Endodermal cell (in vitro differentiated cells): ENCODE measurements at regions not wholly inside any gene's neighbourhood (a gene's known extent, or its start where the extent isn't known, plus 50 kb on each side); places are given as distances from the start of the nearest gene placed in this dataset.
A peak's percentile ranks its signal among the peaks of the same experiment; 100 is the strongest.

ENCODE experiments used
- DNase-seq: peaks from one replicate; pipeline ENCODE4 v3.0.0-alpha.2; 2017
- H3K27ac ChIP-seq: 2 replicates; pipeline ENCODE4 v1.5.1; 2013; ENCODE audit warnings: mild to moderate bottlenecking, low read depth, low read length, moderate library complexity
- H3K27me3 ChIP-seq: 2 replicates; pipeline ENCODE4 v1.6.1; 2013; ENCODE audit warnings: mild to moderate bottlenecking, low read length, moderate library complexity; ENCODE audit not compliant: insufficient read depth, control insufficient read depth, poor library complexity, severe bottlenecking
- H3K36me3 ChIP-seq: 2 replicates; pipeline ENCODE4 v1.7.0; 2013; ENCODE audit warnings: mild to moderate bottlenecking, low read length, moderate library complexity; ENCODE audit not compliant: control insufficient read depth, insufficient read depth
- H3K4me1 ChIP-seq: one replicate; pipeline ENCODE4 v1.7.0; 2013; ENCODE audit warnings: low read length; ENCODE audit not compliant: control insufficient read depth, insufficient read depth
- H3K4me3 ChIP-seq: 2 replicates; pipeline ENCODE4 v1.5.1; 2013; ENCODE audit warnings: mild to moderate bottlenecking, low read length, moderate library complexity
- H3K9ac ChIP-seq: 2 replicates; pipeline ENCODE4 v1.6.1; 2013; ENCODE audit warnings: mild to moderate bottlenecking, low read length, moderate library complexity; ENCODE audit not compliant: poor library complexity, severe bottlenecking; ENCODE audit errors: extremely low read depth
- H3K9me3 ChIP-seq: 2 replicates; pipeline ENCODE4 v1.6.1; 2013; ENCODE audit warnings: mild to moderate bottlenecking, low read length, moderate library complexity; ENCODE audit not compliant: control insufficient read depth
- H3K27ac Mint-ChIP-seq: 2 replicates; pipeline ENCODE4 v1.8.0; 2020; ENCODE audit warnings: mixed read lengths
- H3K27me3 Mint-ChIP-seq: 2 replicates; pipeline ENCODE4 v1.8.0; 2021; ENCODE audit warnings: mild to moderate bottlenecking, mixed read lengths; ENCODE audit not compliant: insufficient read depth
- H3K36me3 Mint-ChIP-seq: 2 replicates; pipeline ENCODE4 v1.8.0; 2020; ENCODE audit warnings: low read depth, mixed read lengths
- H3K4me1 Mint-ChIP-seq: 2 replicates; pipeline ENCODE4 v1.8.0; 2020; ENCODE audit warnings: mixed read lengths
- H3K4me3 Mint-ChIP-seq: 2 replicates; pipeline ENCODE4 v1.8.0; 2020; ENCODE audit warnings: mild to moderate bottlenecking, moderate library complexity, mixed read lengths
- H3K9me3 Mint-ChIP-seq: 2 replicates; pipeline ENCODE4 v1.8.0; 2020; ENCODE audit warnings: mild to moderate bottlenecking, mixed read lengths
- WGBS, 2 experiments: methylation state at CpG; one replicate each; pipeline versions ENCODE4 v1.1.5 to v1.1.7; 2013; ENCODE audit warnings: missing lambda C conversion rate in 2 of 2, mixed read lengths in 1 of 2; ENCODE audit not compliant: insufficient coverage in 1 of 2, insufficient read length in 1 of 2; 5-methylcytosine and 5-hydroxymethylcytosine counted together
- TF ChIP-seq, protein P1 (sequence below): fragments of 200-600 bp; sonication (generic); conservative IDR thresholded peaks from 2 replicates; pipeline ENCODE4 v1.5.0; 2021; ENCODE audit warnings: antibody characterized with exemption, mild to moderate bottlenecking

- H3K4me3 Mint-ChIP-seq = no peak overlapping the region
- DNase-seq = no peak
- H3K4me1 Mint-ChIP-seq = no peaks in the 10 kb centered on the region
- WGBS, 2 experiments = 95 to 97% methylated on average over 3 to 6 of the region's 6 CpGs
- Histone ChIP-seq H3K9ac (no peak overlapping the region), H3K4me3 (no peak overlapping the region), H3K4me1 (no peaks in the 10 kb centered on the region), H3K27ac (no peak overlapping the region), H3K9me3 (no peaks in the 10 kb centered on the region), H3K36me3 (no peaks in the 10 kb centered on the region), H3K27me3 (no peaks in the 10 kb centered on the region)
- H3K27ac Mint-ChIP-seq = no peak overlapping the region
- TF ChIP-seq, protein P1, sequence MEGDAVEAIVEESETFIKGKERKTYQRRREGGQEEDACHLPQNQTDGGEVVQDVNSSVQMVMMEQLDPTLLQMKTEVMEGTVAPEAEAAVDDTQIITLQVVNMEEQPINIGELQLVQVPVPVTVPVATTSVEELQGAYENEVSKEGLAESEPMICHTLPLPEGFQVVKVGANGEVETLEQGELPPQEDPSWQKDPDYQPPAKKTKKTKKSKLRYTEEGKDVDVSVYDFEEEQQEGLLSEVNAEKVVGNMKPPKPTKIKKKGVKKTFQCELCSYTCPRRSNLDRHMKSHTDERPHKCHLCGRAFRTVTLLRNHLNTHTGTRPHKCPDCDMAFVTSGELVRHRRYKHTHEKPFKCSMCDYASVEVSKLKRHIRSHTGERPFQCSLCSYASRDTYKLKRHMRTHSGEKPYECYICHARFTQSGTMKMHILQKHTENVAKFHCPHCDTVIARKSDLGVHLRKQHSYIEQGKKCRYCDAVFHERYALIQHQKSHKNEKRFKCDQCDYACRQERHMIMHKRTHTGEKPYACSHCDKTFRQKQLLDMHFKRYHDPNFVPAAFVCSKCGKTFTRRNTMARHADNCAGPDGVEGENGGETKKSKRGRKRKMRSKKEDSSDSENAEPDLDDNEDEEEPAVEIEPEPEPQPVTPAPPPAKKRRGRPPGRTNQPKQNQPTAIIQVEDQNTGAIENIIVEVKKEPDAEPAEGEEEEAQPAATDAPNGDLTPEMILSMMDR = no peak
- H3K9me3 Mint-ChIP-seq = no peaks in the 10 kb centered on the region
- H3K36me3 Mint-ChIP-seq = no peaks in the 10 kb centered on the region
- H3K27me3 Mint-ChIP-seq = no peaks in the 10 kb centered on the region
Observed at GRCh38 chr1:220356981-220357850, 85.0 kb upstream of the RAB3GAP2 start.

GRCh38 chr1:220353229-220354012 lies 81.2 kb upstream of the RAB3GAP2 start:
- Histone ChIP-seq H3K36me3 (no peaks in the 10 kb centered on the region), H3K9me3 (no peaks in the 10 kb centered on the region), H3K4me3 (no peak overlapping the region), H3K4me1 (no peaks in the 10 kb centered on the region), H3K27me3 (no peaks in the 10 kb centered on the region), H3K27ac (no peak overlapping the region), H3K9ac (no peak overlapping the region)
- no peak overlapping the region for H3K4me3 Mint-ChIP-seq
- TF ChIP-seq, protein P1 = peak; percentile 64
- H3K27ac Mint-ChIP-seq = no peak overlapping the region
- H3K4me1 Mint-ChIP-seq = peaks cover 2% of the 10 kb centered on the region
- WGBS, 2 experiments = 89 to 92% methylated on average over 13 to 24 of the region's 24 CpGs
- H3K27me3 Mint-ChIP-seq = no peaks in the 10 kb centered on the region
- DNase-seq = peak; percentile 67
- H3K9me3 Mint-ChIP-seq = no peaks in the 10 kb centered on the region
- H3K36me3 Mint-ChIP-seq = no peaks in the 10 kb centered on the region

DNA sequence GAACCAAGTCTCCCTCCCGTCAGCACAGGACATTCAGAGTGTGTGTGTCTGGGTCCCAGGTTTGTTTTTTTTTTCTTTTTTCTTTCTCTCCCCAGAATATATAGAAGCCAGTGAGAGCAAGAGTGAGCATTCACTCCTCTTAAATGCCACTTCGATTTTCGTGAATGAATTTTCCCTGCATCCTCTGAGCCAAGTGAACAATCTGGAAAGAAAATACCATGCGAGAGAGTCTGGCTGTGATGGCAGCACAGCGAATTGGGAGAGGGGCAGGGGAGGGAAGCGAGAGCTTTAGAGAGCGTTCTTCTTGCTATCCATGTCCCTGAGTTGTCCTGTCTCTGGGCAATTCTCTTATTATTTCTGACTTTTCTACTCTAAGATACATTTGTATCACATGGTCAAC lies 76.0 kb upstream of the RAB3GAP2 start:
- no peaks in the 10 kb centered on the region for H3K9me3 ChIP-seq
- WGBS, 2 experiments = 90 to 93% methylated on average over 5 to 7 of the region's 7 CpGs
- no peaks in the 10 kb centered on the region for H3K9me3 Mint-ChIP-seq
- no peaks in the 10 kb centered on the region for H3K4me1 ChIP-seq
- no peak overlapping the region for H3K4me3 Mint-ChIP-seq
- H3K4me3 ChIP-seq = no peak overlapping the region
- DNase-seq = no peak
- H3K9ac ChIP-seq = no peak overlapping the region
- H3K36me3 Mint-ChIP-seq = no peaks in the 10 kb centered on the region
- no peaks in the 10 kb centered on the region for H3K27me3 Mint-ChIP-seq
- H3K27ac ChIP-seq = no peak overlapping the region
- H3K27ac Mint-ChIP-seq = no peak overlapping the region
- H3K36me3 ChIP-seq = no peaks in the 10 kb centered on the region
- TF ChIP-seq, protein P1 = no peak
- H3K27me3 ChIP-seq = no peaks in the 10 kb centered on the region
- peaks cover 2% of the 10 kb centered on the region for H3K4me1 Mint-ChIP-seq
